Spleen (tissue), 11 donors: ENCODE measurements at regions not wholly inside any gene's neighbourhood (a gene's known extent, or its start where the extent isn't known, plus 50 kb on each side); places are given as distances from the start of the nearest gene placed in this dataset.

ENCODE experiments used
- DNase-seq: peaks from one replicate; pipeline ENCODE4 v3.0.0-alpha.2; 2020
- H3K27ac ChIP-seq, 8 donors: fragments of 200-600 bp; sonication (generic) in 7 of 8; 1 replicate in 4 of 8; 2 replicates in 4 of 8; pipeline versions ENCODE4 v1.5.0 to v1.8.0; 2016 to 2021; ENCODE audit warnings: inconsistent platforms in 4 of 8, mild to moderate bottlenecking in 4 of 8, moderate library complexity in 1 of 8
- H3K27me3 ChIP-seq, 7 donors: fragments of 200-600 bp; sonication (generic) in 6 of 7; replicated peaks in 1 of 7; 1 replicate in 4 of 7; 2 replicates in 3 of 7; pipeline versions ENCODE4 v1.5.0 to v1.8.0; 2016 to 2021; ENCODE audit warnings: inconsistent platforms in 3 of 7, mild to moderate bottlenecking in 1 of 7
- H3K36me3 ChIP-seq, 6 donors: fragments of 200-600 bp; sonication (generic) in 5 of 6; 1 replicate in 4 of 6; 2 replicates in 2 of 6; pipeline versions ENCODE4 v1.5.0 to v1.8.0; 2016 to 2021; ENCODE audit warnings: inconsistent platforms in 2 of 6
- H3K4me1 ChIP-seq, 6 donors: fragments of 200-600 bp; sonication (generic) in 5 of 6; 1 replicate in 3 of 6; 2 replicates in 3 of 6; pipeline versions ENCODE4 v1.5.0 to v1.8.0; 2016 to 2021; ENCODE audit warnings: inconsistent platforms in 3 of 6
- H3K4me3 ChIP-seq, 8 donors: fragments of 200-600 bp; sonication (generic) in 7 of 8; 1 replicate in 4 of 8; 2 replicates in 4 of 8; pipeline versions ENCODE4 v1.5.0 to v1.8.0; 2016 to 2021; ENCODE audit warnings: inconsistent platforms in 4 of 8, mild to moderate bottlenecking in 4 of 8, moderate library complexity in 2 of 8
- H3K9me3 ChIP-seq, 8 donors: fragments of 200-600 bp; sonication (generic) in 7 of 8; 1 replicate in 4 of 8; 2 replicates in 4 of 8; pipeline versions ENCODE4 v1.5.0 to v1.8.0; 2016 to 2021; ENCODE audit warnings: inconsistent platforms in 4 of 8
- POLR2A ChIP-seq, 3 donors: fragments of 450-650 bp; IDR thresholded peaks; one replicate each; pipeline ENCODE4 v1.5.1; 2017; ENCODE audit warnings: antibody characterized with exemption in 3 of 3, mild to moderate bottlenecking in 1 of 3
- POLR2AphosphoS5 ChIP-seq, 3 donors: sonication (generic); formaldehyde crosslinking; IDR thresholded peaks; one replicate each; pipeline ENCODE4 v1.5.1; 2017; ENCODE audit warnings: antibody characterized with exemption in 3 of 3
- WGBS, 5 donors: extraction: QIAGEN DNeasy Blood & Tissue Kit in 3 of 5; methylation state at CpG; one replicate each; pipeline versions ENCODE4 v1.1.5 to v1.1.7; 2013 to 2018; 5-methylcytosine and 5-hydroxymethylcytosine counted together
- intact Hi-C: fragments of 100-400 bp; cut with DNase I; formaldehyde crosslinking; loops from one replicate; pipeline ENCODE4 v1.15.0; 2023; ENCODE audit warnings: low total_unique reads
- TF ChIP-seq, protein P1 (sequence below), 11 experiments: fragments of 200-600 bp in 7 of 11; fragments of 450-650 bp in 4 of 11; sonication (generic) in 4 of 11; IDR thresholded peaks in 8 of 11; conservative IDR thresholded peaks in 3 of 11; 1 replicate in 7 of 11; 2 replicates in 4 of 11; pipeline versions ENCODE4 v1.4.0 to v1.8.0; 2016 to 2021; ENCODE audit warnings: antibody characterized with exemption in 11 of 11, inconsistent platforms in 4 of 11, mild to moderate bottlenecking in 1 of 11
- donor health status: healthy with polysubstance abuse.
- donor health status: DM: no; HTN: no; CAD: no; lungs with moderate emphysema.
- donor health status: DM: no; HTN: no; CAD: no.
- donor health status: Bipolar disorder and iron deficiency.
- donor health status: healthy.
- donor health status: DM: no; HTN: no; CAD: no.
- donor health status: DM: yes; HTN: yes; CAD: no.

DNA sequence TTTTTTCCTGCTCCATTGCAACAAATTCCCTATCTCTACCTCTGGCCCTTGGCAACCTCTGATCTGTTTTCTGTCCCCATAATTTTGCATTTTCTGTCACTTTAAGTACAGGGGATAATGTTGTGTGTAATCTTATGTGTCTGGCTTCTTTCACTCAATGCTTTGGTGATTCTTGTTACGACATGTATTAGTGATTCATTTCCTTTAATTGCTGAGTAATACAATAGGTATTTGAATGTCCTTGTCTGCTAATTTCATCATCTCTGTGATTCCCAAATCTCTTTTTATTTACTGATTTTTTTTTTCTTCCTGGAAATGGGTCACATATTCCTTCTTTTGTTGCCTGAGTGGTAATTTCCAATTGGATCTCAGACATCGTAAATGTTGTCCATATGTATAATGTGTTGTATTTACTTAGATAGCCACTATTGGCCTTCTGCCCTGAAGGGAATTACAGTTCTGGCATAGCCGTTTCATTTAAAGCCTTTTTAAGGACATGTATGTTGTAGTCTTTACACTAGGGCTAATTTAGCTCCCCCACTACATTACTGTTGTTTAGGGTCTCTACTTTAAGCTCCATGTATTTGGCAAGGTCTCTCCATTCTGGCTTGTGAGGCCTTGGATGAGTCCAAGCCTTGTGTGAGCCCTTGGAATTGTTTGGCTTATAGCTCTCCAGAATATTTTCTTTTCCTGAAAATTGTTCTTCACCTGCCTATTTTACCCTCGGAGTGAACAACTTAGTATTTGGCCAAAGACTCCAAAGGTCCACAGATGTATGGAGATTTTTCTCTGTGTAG, 683.8 kb downstream of the LRRC70 start:
- Histone ChIP-seq H3K9me3 (peaks cover 0 to 9% (median 0%) of the 10 kb centered on the region in 8 donors), H3K4me3 (no peak overlapping the region), H3K27ac (no peak overlapping the region), H3K27me3 (no peaks in the 10 kb centered on the region), H3K36me3 (no peaks in the 10 kb centered on the region), H3K4me1 (no peaks in the 10 kb centered on the region)
- TF ChIP-seq, protein P1, sequence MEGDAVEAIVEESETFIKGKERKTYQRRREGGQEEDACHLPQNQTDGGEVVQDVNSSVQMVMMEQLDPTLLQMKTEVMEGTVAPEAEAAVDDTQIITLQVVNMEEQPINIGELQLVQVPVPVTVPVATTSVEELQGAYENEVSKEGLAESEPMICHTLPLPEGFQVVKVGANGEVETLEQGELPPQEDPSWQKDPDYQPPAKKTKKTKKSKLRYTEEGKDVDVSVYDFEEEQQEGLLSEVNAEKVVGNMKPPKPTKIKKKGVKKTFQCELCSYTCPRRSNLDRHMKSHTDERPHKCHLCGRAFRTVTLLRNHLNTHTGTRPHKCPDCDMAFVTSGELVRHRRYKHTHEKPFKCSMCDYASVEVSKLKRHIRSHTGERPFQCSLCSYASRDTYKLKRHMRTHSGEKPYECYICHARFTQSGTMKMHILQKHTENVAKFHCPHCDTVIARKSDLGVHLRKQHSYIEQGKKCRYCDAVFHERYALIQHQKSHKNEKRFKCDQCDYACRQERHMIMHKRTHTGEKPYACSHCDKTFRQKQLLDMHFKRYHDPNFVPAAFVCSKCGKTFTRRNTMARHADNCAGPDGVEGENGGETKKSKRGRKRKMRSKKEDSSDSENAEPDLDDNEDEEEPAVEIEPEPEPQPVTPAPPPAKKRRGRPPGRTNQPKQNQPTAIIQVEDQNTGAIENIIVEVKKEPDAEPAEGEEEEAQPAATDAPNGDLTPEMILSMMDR (IDR thresholded peaks at IDR 0.05 in 8 of 11, conservative IDR thresholded peaks at IDR 0.05 in 3 of 11), result no peak
- TF ChIP-seq POLR2AphosphoS5 (IDR thresholded peaks at IDR 0.05) (no peak), POLR2A (IDR thresholded peaks at IDR 0.05) (no peak)
- intact Hi-C loops, result no loop called here
- WGBS, 5 donors, result 46 to 67% (median 60%) methylated on average over 4 of the region's 4 CpGs
- DNase-seq, result no peak

DNA sequence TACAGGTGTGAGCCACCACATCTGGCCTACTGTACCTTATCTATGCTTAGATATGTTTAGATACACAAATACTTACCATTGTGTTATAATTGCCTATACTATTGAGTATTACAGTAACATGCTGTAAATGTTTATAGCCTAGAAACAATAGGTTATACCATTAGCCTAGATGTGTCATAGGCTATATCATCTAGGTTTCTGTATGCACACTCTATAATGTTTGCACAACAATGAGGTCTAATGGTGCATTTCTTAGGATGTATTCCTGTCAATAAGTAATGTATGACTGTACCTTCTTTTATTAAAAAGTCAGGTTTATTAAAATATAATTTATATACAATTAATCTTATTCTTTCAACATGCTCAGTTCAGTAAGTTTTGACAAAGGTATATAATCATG, 683.1 kb downstream of the LRRC70 start:
- intact Hi-C loops, result no loop called here
- Histone ChIP-seq H3K4me3 (no peak overlapping the region), H3K27ac (no peak overlapping the region), H3K36me3 (no peaks in the 10 kb centered on the region), H3K27me3 (no peaks in the 10 kb centered on the region), H3K4me1 (no peaks in the 10 kb centered on the region), H3K9me3 (peaks cover 0 to 9% (median 0%) of the 10 kb centered on the region in 8 donors)
- DNase-seq, result no peak
- TF ChIP-seq, protein P1 (IDR thresholded peaks at IDR 0.05 in 8 of 11, conservative IDR thresholded peaks at IDR 0.05 in 3 of 11), result no peak
- TF ChIP-seq POLR2A (IDR thresholded peaks at IDR 0.05) (no peak), POLR2AphosphoS5 (IDR thresholded peaks at IDR 0.05) (no peak)

DNA sequence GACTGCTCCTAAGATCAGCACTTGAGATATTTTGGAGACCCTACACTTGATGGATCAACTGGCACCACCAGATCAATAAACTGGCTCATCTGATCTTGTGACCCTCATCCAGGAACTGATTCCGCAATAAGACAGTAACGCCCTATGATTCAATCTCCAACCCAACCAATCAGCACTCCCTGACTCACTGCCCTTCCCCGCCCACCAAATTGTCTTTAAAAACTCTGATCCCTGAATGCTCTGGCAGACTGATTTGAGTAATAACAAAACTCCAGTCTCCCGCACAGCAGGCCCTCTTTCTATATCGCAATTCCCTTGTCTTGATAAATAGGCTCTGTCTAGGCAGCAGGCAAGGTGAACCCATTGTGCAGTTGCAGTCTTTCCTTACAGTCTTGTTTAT, 677.0 kb downstream of the LRRC70 start:
- Histone ChIP-seq H3K27me3 (no peaks in the 10 kb centered on the region), H3K36me3 (no peaks in the 10 kb centered on the region), H3K9me3 (peaks cover 0 to 13% (median 0%) of the 10 kb centered on the region in 8 donors), H3K4me1 (no peaks in the 10 kb centered on the region), H3K4me3 (no peak overlapping the region), H3K27ac (no peak overlapping the region)
- intact Hi-C loops, result no loop called here
- DNase-seq, result no peak
- WGBS, 5 donors, result 81 to 96% (median 88%) methylated on average over 5 of the region's 5 CpGs
- no peak for TF ChIP-seq POLR2AphosphoS5 (IDR thresholded peaks at IDR 0.05)
- TF ChIP-seq POLR2A (IDR thresholded peaks at IDR 0.05), result no peak
- TF ChIP-seq, protein P1 (IDR thresholded peaks at IDR 0.05 in 8 of 11, conservative IDR thresholded peaks at IDR 0.05 in 3 of 11), result no peak

DNA sequence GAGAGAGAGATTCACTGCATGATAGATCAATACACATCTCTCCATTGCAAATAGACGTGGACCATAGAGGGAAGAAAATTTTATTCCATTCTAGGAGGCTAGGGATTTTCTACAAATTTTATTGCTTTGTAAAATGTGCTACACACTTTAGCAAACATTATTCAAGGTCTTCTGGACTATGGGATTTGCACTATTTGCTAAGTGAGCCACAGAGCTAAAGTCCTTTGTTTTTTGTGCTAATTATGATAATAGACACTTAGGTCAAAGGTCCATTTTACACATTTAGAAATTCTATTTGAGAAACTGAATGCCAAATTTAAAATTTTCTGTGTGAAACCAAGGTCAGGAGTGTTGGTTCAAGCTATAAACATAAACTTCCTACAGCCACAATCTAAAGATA, 672.3 kb downstream of the LRRC70 start:
- no peaks in the 10 kb centered on the region for H3K4me1 ChIP-seq
- WGBS, 5 donors, result 54 to 76% (median 63%) methylated on average over 1 of the region's 1 CpG
- H3K36me3 ChIP-seq, result no peaks in the 10 kb centered on the region
- no peak for DNase-seq
- no peak overlapping the region for H3K4me3 ChIP-seq
- intact Hi-C loops, result no loop called here
- no peaks in the 10 kb centered on the region for H3K27me3 ChIP-seq
- no peak overlapping the region for H3K27ac ChIP-seq
- H3K9me3 ChIP-seq, result peaks cover 0 to 5% (median 0%) of the 10 kb centered on the region in 8 donors
- TF ChIP-seq, protein P1 (IDR thresholded peaks at IDR 0.05 in 8 of 11, conservative IDR thresholded peaks at IDR 0.05 in 3 of 11), result no peak
- TF ChIP-seq POLR2AphosphoS5 (IDR thresholded peaks at IDR 0.05) (no peak), POLR2A (IDR thresholded peaks at IDR 0.05) (no peak)
